Muscle layer of duodenum (tissue), 2 donors: ENCODE measurements at regions not wholly inside any gene's neighbourhood (a gene's known extent, or its start where the extent isn't known, plus 50 kb on each side); places are given as distances from the start of the nearest gene placed in this dataset.

ENCODE experiments used
- H3K27ac ChIP-seq: one replicate; pipeline ENCODE4 v1.7.0; 2013; ENCODE audit warnings: mild to moderate bottlenecking, low read length
- H3K27me3 ChIP-seq: one replicate; pipeline ENCODE4 v1.7.0; 2013; ENCODE audit warnings: low read depth, mild to moderate bottlenecking, control low read depth, low read length
- H3K36me3 ChIP-seq, 2 donors: one replicate each; pipeline ENCODE4 v1.7.0; 2013; ENCODE audit warnings: low read length in 2 of 2, control low read depth in 1 of 2, mild to moderate bottlenecking in 1 of 2; ENCODE audit not compliant: insufficient read depth in 2 of 2, control insufficient read depth in 1 of 2
- H3K4me1 ChIP-seq, 2 donors: one replicate each; pipeline ENCODE4 v1.7.0; 2013; ENCODE audit warnings: low read length in 2 of 2, mild to moderate bottlenecking in 2 of 2, control low read depth in 1 of 2, moderate library complexity in 1 of 2; ENCODE audit not compliant: insufficient read depth in 2 of 2, control insufficient read depth in 1 of 2
- H3K4me3 ChIP-seq, 2 donors: one replicate each; pipeline ENCODE4 v1.7.0; 2013; ENCODE audit warnings: low read length in 2 of 2, low read depth in 1 of 2, mild to moderate bottlenecking in 1 of 2
- H3K9me3 ChIP-seq, 2 donors: one replicate each; pipeline ENCODE4 v1.7.0; 2013; ENCODE audit warnings: low read length in 2 of 2, control low read depth in 1 of 2, mild to moderate bottlenecking in 1 of 2; ENCODE audit not compliant: control insufficient read depth in 1 of 2
- donor health status: healthy.

DNA sequence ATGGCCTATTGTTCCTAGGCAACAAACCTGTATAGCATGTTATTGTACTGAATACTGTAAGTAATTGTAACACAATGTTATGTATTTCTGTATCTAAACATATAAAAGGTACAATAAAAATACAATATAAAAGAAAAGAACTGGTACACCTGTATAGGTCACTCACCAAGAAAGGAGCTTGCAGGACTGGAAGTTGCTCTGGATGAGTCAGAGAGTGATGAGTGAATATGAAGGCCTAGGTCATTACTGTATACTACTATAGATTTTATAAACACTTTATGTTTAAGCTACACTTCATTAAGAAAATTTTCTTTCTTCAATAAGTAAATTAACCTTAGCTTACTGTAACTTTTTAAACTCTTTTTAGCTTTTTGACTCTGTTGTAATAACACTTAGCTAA is 559.9 kb downstream of the PLPP3 start:
- Histone ChIP-seq H3K27ac (no peak overlapping the region), H3K4me3 (no peak overlapping the region), H3K4me1 (no peaks in the 10 kb centered on the region), H3K9me3 (peaks cover 0 to 5% of the 10 kb centered on the region in 2 donors), H3K27me3 (no peaks in the 10 kb centered on the region), H3K36me3 (no peaks in the 10 kb centered on the region)

DNA sequence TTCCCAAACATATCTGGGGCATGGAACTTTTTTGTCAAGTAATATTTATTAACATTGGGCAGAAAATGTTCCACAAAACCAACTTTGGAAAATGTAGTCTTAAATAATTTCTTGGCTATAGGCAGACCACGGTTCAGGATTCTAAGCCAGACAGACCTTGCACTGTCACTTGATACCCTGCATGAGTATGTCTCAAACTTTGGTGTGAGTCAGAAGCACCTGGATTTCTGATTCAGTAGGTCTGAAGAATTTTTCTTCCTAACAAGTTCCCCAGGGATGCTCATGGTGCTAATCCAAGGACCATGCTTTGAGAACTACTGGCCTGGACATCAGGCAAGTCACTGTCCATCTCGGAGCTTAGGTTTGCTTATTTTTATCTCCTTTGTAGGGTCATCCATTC is 562.0 kb downstream of the PLPP3 start:
- H3K36me3 ChIP-seq: no peaks in the 10 kb centered on the region

DNA sequence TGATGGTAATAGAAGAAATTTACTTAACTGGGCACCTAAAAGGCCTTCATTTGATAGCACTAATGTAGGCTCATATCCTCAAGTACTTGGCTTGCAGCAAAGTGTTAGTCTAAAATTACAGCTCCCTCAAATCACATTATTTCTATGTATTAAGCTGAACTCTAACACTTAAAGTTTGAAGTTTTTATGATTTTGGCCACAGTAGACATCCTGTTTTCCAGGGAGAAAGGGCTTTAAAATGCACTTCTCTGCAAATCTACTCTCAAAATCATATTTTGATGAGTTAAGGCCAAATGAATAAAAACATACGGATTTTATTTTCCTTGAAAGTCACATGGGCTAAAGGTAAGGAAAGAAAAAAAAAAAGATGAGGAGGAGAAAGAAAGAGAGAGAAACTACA is 575.5 kb downstream of the PLPP3 start:
- no peaks in the 10 kb centered on the region for H3K36me3 ChIP-seq
- no peaks in the 10 kb centered on the region for H3K27me3 ChIP-seq
- H3K27ac ChIP-seq: no peak overlapping the region
- H3K4me3 ChIP-seq: no peak overlapping the region
- peaks cover 0 to 6% of the 10 kb centered on the region in 2 donors for H3K9me3 ChIP-seq
- H3K4me1 ChIP-seq: no peaks in the 10 kb centered on the region

More for the DNA sequence above, 562.0 kb downstream of the PLPP3 start:
- Histone ChIP-seq H3K27ac (no peak overlapping the region), H3K27me3 (no peaks in the 10 kb centered on the region), H3K9me3 (peaks cover 0 to 4% of the 10 kb centered on the region in 2 donors), H3K4me3 (no peak overlapping the region), H3K4me1 (no peaks in the 10 kb centered on the region)

DNA sequence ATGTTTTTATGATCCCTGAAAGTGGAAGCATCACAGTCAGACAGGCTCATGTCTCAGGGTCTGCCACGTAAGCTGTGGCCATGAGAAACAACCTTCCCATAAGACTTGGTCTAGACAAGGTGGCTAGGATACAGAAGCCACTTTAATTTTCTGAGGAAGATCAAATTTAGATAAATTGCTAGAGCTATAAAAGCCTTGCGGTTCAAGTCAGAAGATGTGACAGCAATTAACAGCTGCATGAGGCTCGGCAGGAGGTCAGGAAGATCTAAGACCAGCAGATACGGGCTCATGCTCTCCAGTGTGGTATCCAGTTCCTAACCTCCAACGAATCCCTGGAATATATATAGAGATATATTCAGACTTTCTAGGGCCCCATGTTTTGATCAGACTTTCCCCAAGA is 577.1 kb downstream of the PLPP3 start:
- H3K27me3 ChIP-seq: no peaks in the 10 kb centered on the region
- H3K36me3 ChIP-seq: no peaks in the 10 kb centered on the region
- no peaks in the 10 kb centered on the region for H3K4me1 ChIP-seq
- peaks cover 0 to 6% of the 10 kb centered on the region in 2 donors for H3K9me3 ChIP-seq
- H3K4me3 ChIP-seq: no peak overlapping the region
- H3K27ac ChIP-seq: no peak overlapping the region

DNA sequence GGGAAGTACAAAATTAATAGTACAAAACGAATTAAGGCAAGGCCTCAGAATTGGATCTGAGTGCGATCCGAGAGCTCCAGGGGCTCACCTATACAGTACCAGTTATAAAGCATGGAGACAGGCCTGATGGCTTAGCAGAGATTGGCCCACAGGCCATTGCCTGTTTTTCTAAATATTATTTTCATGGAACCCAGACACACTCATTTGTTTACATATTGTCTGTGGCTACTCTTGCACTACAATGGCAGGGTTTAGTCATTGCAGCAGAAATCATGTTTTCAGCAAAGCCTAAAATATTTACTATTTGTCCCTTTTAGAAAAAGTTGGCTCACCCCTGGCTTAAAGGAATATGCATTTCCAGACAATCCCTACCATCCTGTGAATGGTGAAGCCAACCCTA is 578.9 kb downstream of the PLPP3 start:
- Histone ChIP-seq H3K9me3 (peaks cover 0 to 6% of the 10 kb centered on the region in 2 donors), H3K4me1 (no peaks in the 10 kb centered on the region), H3K27ac (no peak overlapping the region), H3K27me3 (no peaks in the 10 kb centered on the region), H3K4me3 (no peak overlapping the region), H3K36me3 (no peaks in the 10 kb centered on the region)

DNA sequence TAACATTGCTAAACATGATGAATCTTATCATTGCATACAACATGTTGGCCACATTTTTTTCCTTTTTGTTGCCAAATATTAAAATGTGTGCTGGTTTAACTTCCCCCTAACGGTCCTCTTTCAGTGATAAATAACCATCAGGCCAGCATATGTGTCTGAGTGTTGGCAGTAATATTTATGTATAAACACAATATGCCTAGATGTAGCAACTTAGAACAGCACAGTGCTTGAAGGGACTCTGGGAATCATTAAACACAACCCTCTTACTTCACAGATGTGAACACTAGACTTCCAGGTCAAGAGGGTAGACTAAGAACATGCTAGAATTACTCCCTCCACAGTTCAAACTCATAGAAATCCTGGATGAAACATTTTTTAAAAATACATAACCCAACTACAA is 581.8 kb downstream of the PLPP3 start:
- Histone ChIP-seq H3K27me3 (no peaks in the 10 kb centered on the region), H3K36me3 (no peaks in the 10 kb centered on the region), H3K9me3 (no peaks in the 10 kb centered on the region), H3K27ac (no peak overlapping the region), H3K4me1 (no peaks in the 10 kb centered on the region), H3K4me3 (no peak overlapping the region)

DNA sequence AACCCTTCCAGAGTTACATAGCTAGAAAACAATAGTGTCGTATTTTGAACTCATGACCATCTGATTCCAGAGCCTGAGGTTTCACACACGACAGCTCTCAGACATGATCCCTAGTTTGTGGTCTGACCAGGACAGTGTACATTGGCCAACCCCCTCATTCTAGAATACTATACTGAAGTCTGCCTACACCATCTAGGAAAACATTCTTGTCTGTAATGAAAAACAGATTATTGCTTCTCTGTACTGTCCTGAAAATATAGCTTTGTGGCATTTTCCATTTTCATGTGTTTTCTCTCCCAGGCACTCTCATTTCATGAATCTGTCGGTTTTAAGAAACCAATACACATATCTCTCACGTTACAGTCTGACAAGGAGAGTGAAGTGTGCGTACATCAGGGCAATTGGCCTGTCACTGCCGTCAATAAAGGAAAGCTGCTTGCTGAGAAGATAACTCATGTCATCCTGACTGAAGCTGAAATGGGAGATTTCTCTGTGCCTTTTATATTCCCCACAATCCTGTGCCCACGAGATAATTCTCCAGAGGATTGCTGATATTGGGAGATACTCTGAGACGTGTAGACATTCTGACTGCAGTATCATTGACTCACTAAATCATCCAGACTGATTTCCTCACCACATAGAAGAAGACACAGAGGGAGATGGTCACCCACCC is 585.6 kb downstream of the PLPP3 start:
- Histone ChIP-seq H3K9me3 (no peaks in the 10 kb centered on the region), H3K4me3 (no peak overlapping the region), H3K4me1 (no peaks in the 10 kb centered on the region), H3K27me3 (no peaks in the 10 kb centered on the region), H3K27ac (no peak overlapping the region), H3K36me3 (no peaks in the 10 kb centered on the region)

DNA sequence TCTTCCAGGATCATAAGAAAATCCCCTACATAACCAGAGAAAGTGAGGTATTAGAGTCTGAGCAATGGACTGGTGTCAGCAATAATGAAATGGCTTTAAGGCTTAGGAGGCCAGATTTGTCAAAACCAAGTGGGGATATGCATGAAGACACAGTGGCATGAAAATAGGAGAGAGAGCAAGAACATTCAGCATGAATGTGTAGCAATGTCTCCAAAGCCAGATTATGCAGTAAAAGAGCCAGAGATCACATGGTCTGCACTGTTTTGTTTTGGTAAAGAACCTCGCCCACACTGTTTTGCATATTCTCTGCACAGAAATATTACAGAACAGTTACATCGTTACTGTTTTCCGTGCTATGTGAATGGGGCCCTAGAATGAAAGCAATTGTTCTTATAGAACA is 589.4 kb downstream of the PLPP3 start:
- no peaks in the 10 kb centered on the region for H3K27me3 ChIP-seq
- no peaks in the 10 kb centered on the region for H3K9me3 ChIP-seq
- H3K27ac ChIP-seq: no peak overlapping the region
- peaks cover 0 to 5% of the 10 kb centered on the region in 2 donors for H3K4me1 ChIP-seq
- H3K4me3 ChIP-seq: no peak overlapping the region
- no peaks in the 10 kb centered on the region for H3K36me3 ChIP-seq

DNA sequence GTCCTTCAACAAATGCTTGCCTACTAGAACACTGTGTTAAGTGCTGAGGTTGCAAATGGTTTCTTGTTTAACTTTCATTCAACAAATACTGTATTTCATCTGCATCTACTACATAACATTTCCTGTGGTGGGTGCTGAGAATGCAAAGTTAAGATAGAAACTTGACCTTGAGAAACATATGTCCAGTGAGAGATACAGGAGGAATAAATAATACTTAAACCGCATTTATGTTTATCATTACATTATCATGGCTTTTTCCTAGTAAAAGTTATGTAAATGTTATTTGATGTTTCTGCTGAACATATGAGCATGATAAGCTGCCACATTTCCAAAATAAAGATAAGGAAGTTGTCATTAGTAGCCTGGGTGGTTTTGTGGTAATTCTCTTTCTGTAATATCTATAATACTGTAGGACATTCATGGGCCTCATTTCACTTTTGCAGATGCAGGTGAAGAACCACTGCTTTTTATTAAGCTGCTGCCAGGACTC is 590.4 kb downstream of the PLPP3 start:
- H3K36me3 ChIP-seq: no peaks in the 10 kb centered on the region
- H3K4me3 ChIP-seq: no peak overlapping the region
- H3K4me1 ChIP-seq: peaks cover 0 to 5% of the 10 kb centered on the region in 2 donors
- no peaks in the 10 kb centered on the region for H3K9me3 ChIP-seq
- H3K27me3 ChIP-seq: no peaks in the 10 kb centered on the region
- H3K27ac ChIP-seq: no peak overlapping the region

DNA sequence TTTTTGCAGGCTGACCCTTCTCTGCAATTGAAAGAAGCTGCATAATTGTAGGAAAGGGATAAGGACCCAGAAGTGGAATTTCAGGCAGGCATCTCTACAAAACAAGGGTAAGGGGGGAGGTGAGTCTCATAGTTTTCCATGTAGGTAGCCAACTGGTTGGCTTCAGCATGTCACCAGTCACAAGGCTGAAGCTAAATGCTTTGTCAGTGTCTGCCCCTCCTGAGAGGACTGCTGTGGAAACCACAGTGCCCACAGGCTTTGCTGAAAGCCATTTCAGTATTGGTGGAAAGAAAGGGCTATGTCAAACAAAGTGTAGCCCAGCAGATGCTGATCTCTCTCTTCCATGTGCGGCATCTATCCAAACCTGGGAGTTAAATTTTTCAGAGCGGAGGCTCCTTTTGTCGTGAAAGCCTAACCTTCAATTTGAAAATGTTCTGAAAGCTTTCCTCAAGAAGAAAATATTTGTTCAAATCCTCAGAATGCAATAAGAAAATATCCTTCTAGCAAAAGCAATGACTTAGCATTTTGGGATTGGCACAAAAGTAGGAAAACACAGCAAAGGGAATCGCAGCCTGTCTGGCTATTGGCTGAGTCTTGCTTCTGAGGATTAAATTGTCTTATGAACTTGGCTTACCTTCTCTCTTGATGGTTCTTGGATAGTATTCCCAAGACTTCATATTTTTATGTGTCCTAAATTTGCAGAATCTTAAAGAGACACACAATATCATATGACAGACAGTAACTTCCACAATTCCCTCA is 591.7 kb downstream of the PLPP3 start:
- Histone ChIP-seq H3K27ac (no peak overlapping the region), H3K9me3 (no peaks in the 10 kb centered on the region), H3K4me3 (no peak overlapping the region), H3K36me3 (no peaks in the 10 kb centered on the region), H3K4me1 (peaks cover 0 to 5% of the 10 kb centered on the region in 2 donors), H3K27me3 (no peaks in the 10 kb centered on the region)

DNA sequence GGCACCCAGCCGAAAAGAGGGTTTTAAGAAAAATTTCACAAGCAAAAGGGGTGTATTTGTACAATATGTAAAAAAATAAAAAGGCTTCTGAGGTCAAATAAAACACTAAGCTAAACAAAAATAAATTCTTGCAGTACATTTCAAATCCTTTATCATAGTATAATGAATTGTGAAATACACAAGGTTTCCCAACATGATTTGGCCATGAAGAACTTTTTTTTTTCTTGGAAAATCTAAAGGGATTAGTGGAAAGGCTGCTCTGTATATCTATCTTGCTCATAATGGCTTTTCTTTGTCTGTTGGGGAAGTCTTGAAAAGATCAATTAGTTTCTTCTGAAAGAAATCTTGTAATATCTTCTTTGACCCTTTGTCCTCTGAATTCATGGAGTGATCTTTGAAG is 593.4 kb downstream of the PLPP3 start:
- Histone ChIP-seq H3K27ac (no peak overlapping the region), H3K4me1 (peaks cover 0 to 5% of the 10 kb centered on the region in 2 donors), H3K4me3 (no peak overlapping the region), H3K36me3 (no peaks in the 10 kb centered on the region), H3K27me3 (no peaks in the 10 kb centered on the region), H3K9me3 (no peaks in the 10 kb centered on the region)
